GM10266 (cell line): ENCODE measurements at regions not wholly inside any gene's neighbourhood (a gene's known extent, or its start where the extent isn't known, plus 50 kb on each side); places are given as distances from the start of the nearest gene placed in this dataset.

Experiments
- DNase-seq: peaks from one replicate; pipeline ENCODE4 v3.0.0; 2012; ENCODE audit errors: extremely low spot score
- TF ChIP-seq, protein P1 (sequence below): IDR thresholded peaks from 2 replicates; pipeline ENCODE4 v1.5.1; 2012; ENCODE audit warnings: mild to moderate bottlenecking, low read depth; ENCODE audit not compliant: control insufficient read depth, insufficient read depth; ENCODE audit errors: missing control alignments

DNA sequence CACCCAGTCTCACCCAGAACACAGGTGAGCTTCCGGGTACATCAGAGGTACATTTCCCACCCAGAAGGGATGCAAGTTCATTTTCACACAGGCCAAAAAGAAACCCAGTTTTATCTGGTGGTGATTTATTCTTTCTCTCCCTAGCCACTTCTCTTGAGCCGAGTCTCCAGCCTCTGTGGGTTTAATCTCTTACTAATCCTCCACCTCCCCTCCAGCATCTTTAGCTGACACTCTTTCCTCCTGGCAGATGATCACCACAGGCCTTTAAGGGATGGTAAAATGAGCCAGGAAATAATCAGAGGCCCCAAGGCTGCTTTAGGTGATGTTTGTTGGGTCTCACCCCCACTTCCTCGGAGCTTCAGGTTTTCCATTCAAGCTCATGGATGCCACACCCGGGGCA, 145.7 kb upstream of the DLX2 start:
- TF ChIP-seq, protein P1, sequence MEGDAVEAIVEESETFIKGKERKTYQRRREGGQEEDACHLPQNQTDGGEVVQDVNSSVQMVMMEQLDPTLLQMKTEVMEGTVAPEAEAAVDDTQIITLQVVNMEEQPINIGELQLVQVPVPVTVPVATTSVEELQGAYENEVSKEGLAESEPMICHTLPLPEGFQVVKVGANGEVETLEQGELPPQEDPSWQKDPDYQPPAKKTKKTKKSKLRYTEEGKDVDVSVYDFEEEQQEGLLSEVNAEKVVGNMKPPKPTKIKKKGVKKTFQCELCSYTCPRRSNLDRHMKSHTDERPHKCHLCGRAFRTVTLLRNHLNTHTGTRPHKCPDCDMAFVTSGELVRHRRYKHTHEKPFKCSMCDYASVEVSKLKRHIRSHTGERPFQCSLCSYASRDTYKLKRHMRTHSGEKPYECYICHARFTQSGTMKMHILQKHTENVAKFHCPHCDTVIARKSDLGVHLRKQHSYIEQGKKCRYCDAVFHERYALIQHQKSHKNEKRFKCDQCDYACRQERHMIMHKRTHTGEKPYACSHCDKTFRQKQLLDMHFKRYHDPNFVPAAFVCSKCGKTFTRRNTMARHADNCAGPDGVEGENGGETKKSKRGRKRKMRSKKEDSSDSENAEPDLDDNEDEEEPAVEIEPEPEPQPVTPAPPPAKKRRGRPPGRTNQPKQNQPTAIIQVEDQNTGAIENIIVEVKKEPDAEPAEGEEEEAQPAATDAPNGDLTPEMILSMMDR, result no peak
- no peak for DNase-seq

DNA sequence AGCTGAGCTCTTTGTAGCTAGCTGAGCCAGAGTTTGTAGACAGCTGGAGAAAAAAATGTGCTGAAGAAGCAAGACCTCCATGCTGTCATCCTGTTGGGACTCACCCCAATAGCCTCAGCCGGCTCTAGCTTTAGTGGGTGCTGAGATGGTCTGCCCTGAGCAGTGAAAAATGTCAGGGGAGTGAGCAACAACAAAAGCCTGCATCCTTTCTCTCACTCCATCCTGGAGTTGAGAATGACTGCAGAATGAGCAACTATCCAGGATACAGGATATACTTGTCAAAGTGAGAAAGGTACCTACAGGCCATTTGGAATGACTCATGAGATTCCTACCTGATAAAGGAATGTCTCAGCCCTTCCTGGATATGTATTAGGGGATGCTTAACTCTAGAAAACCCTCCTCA, 146.1 kb upstream of the DLX2 start:
- DNase-seq, result no peak
- TF ChIP-seq, protein P1, result no peak

DNA sequence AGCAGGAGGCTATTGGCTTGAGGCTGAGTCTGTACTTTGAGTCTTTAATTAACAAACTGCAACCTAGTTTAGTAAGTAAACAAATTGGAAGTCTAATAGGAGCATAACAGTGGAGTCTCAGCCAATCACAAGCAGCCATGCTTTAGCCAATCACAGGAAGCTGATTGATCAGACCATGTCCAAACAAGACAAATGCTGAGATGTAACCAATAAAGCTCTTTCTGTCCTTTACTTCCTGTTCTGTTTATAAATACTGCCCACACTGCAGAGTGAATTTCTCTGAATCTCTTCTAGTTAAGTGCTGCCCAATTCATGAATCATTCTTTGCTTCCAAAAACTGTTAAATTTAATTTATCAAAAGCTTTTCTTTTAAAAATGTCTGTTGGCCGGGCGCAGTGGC, 146.6 kb upstream of the DLX2 start:
- no peak for DNase-seq
- TF ChIP-seq, protein P1, result no peak

DNA sequence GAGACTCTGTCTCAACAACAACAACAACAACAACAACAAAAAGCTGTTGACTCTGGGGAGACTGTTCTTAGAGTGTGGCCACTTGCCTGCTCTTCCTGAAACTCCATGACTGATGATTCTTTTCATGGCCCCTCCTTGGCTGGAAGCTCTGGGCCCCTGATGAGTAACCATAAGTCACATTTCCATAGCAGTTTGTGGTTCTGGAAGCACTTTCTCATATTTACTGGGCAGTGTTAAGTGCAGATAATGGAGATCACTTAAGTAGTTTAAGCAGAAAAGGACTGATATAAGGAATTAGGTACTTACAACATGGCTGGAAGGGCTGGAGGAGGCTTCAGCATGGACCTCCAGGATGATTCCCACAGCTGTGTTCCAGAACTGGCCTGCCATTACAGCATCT, 147.3 kb upstream of the DLX2 start:
- TF ChIP-seq, protein P1, result no peak
- DNase-seq, result no peak

DNA sequence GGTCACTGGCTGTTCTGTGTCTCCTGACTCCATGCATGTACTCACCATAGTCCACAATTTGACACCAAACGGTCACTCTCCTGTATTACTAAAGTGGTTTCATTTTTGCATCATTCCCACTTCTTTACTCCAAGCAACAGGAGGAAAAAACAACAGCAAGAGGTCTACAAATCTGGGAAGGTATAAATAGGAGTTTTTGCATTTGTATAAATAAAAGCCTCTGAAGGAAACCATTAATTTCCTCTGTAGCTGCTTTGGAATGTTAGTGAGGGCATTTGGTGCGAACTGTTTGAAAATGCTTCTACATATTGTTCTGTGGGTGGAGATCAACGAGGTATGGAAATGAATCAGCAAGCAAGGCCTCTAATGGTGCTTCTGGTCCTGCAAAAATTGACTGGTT, 148.5 kb upstream of the DLX2 start:
- TF ChIP-seq, protein P1, result no peak
- no peak for DNase-seq

DNA sequence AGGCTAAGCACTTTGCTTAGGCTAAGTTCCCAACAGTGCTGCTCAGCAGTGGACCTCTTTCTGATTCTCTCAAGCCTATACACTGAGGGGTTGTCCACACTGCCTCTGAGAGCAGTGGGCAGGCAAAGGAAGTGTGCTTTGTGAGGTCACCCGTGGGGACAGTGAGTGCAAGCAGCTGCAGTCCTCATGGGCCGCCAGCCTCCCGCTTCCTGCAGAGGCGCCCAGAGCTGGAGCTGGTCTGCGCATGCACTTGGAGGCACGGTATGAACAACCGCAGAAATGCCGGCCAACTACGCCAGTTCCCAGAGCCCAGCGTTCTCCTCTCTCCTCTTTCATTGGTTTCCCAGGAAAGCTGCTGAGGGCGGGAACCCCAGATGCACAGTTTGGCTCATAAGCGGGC, 149.5 kb upstream of the DLX2 start:
- TF ChIP-seq, protein P1, result no peak

DNA sequence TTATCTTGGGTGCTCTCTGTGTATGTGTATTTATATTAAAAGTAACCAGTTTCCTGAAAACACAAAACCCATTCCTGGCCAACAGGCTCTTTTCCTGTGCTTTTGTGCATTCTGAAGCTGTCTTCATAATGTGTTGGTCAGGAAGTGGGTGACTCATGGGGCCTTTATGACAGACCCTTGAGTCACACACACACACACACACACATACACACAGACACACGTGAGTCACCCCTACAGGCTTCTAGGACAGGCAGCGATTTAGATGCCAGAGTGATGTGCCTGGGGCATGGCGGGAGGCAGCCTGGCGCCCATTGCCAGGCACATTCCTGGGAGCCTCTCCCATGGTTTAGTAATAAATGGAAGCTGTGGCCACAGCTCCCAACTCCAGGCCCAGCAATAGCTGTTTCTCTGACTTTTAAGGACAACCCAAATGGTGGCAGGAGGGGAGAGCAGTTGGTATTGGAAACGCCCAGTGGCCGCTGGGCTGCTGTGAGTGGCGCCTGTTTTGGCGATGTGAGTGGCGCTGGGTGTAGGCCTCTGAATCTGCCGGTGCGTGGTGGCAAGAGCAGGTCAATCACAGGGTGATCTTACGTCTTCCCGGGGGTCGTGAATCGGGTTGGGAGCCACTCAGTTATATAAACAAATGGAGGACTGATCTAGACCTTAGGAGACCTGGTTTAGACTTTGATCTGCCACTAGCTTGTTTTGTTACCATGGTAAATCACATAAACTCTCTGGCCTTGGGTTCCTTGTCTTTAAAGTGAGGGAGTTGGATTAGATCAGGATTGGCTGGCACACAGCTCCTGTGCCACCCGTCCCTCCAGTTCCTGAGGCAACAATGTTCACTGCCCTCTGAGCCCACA, 150.7 kb upstream of the DLX2 start:
- TF ChIP-seq, protein P1, result no peak
- DNase-seq, result no peak

More for the DNA sequence above, 149.5 kb upstream of the DLX2 start:
- DNase-seq, result no peak
